SK-N-MC (cell line): ENCODE measurements at regions not wholly inside any gene's neighbourhood (a gene's known extent, or its start where the extent isn't known, plus 50 kb on each side); places are given as distances from the start of the nearest gene placed in this dataset.

Source experiments
- EZH2 ChIP-seq: fragments of 200-600 bp; sonication (generic); IDR thresholded peaks from one replicate; pipeline ENCODE4 v1.6.1; 2017; ENCODE audit warnings: antibody characterized with exemption
- FOXP2 ChIP-seq: optimal IDR thresholded peaks from 2 replicates; pipeline ENCODE3; 2011; ENCODE audit warnings: mild to moderate bottlenecking, moderate library complexity; ENCODE audit not compliant: insufficient read depth; ENCODE audit errors: extremely low read length, control extremely low read depth
- POLR2AphosphoS5 ChIP-seq: IDR thresholded peaks from 2 replicates; pipeline ENCODE4 v1.6.1; 2012; ENCODE audit warnings: mild to moderate bottlenecking, low read depth, low read length, borderline replicate concordance

- TF ChIP-seq EZH2, result no peak
- no peak for TF ChIP-seq POLR2AphosphoS5
- TF ChIP-seq FOXP2, result no peak
Measured at GRCh38 chr9:88278036-88278435, 110.2 kb upstream of the SPIN1 start.
